Naive thymus-derived CD4-positive, alpha-beta T cell (primary cell): ENCODE measurements at regions not wholly inside any gene's neighbourhood (a gene's known extent, or its start where the extent isn't known, plus 50 kb on each side); places are given as distances from the start of the nearest gene placed in this dataset.

Experiments used
- ATAC-seq: fragments of 150-1000 bp; cut with Tn5 transposase; 2 replicates; pipeline ENCODE4 v1.10.0; 2021; ENCODE audit warnings: mild to moderate bottlenecking, moderate library complexity
- CTCF ChIA-PET: fragments of 350-600 bp; sonication (Branson Sonifier 250); formaldehyde crosslinking; loops from one replicate; lab custom pipeline; 2021; ENCODE audit warnings: antibody characterized with exemption; lab: Charles Lee
- POLR2A ChIA-PET: fragments of 350-600 bp; sonication (Branson Sonifier 250); formaldehyde crosslinking; loops from one replicate; lab custom pipeline; 2021; ENCODE audit warnings: antibody characterized with exemption, inconsistent platforms; lab: Charles Lee
- DNase-seq, 9 donors: peaks; one replicate each; pipeline versions ENCODE4 v3.0.0 to v3.0.0-alpha.2; 2020 to 2022; ENCODE audit warnings: mixed read lengths in 1 of 9
- H3K27ac ChIP-seq: one replicate; pipeline ENCODE4 v1.7.0; 2013; ENCODE audit warnings: mild to moderate bottlenecking, low read depth, low read length, moderate library complexity
- H3K27me3 ChIP-seq, 2 donors: one replicate each; pipeline ENCODE4 v1.7.0; 2013; ENCODE audit warnings: low read length in 2 of 2, mild to moderate bottlenecking in 2 of 2, moderate library complexity in 2 of 2; ENCODE audit not compliant: control insufficient read depth in 2 of 2, insufficient read depth in 2 of 2
- H3K36me3 ChIP-seq, 3 experiments: 1 replicate in 2 of 3; 2 replicates in 1 of 3; pipeline ENCODE4 v1.7.0; 2013; ENCODE audit warnings: low read length in 3 of 3, mild to moderate bottlenecking in 3 of 3, moderate library complexity in 1 of 3; ENCODE audit not compliant: insufficient read depth in 3 of 3, control insufficient read depth in 2 of 3
- H3K4me1 ChIP-seq, 2 donors: one replicate each; pipeline ENCODE4 v1.7.0; 2013; ENCODE audit warnings: low read length in 2 of 2, mild to moderate bottlenecking in 2 of 2, moderate library complexity in 1 of 2; ENCODE audit not compliant: control insufficient read depth in 2 of 2, insufficient read depth in 2 of 2
- H3K4me3 ChIP-seq: 2 replicates; pipeline ENCODE4 v1.7.0; 2013; ENCODE audit warnings: mild to moderate bottlenecking, low read length
- H3K9me3 ChIP-seq, 3 experiments: 1 replicate in 2 of 3; 2 replicates in 1 of 3; pipeline ENCODE4 v1.7.0; 2013; ENCODE audit warnings: low read length in 3 of 3; ENCODE audit not compliant: control insufficient read depth in 2 of 3
- H3K27ac Mint-ChIP-seq, 9 donors: one replicate each; pipeline ENCODE4 v1.8.0; 2020 to 2022; ENCODE audit warnings: mixed read lengths in 9 of 9, mild to moderate bottlenecking in 8 of 9, moderate library complexity in 5 of 9, inconsistent platforms in 2 of 9
- H3K27me3 Mint-ChIP-seq, 5 donors: one replicate each; pipeline ENCODE4 v1.8.0; 2021 to 2022; ENCODE audit warnings: mixed read lengths in 5 of 5, mild to moderate bottlenecking in 1 of 5
- H3K36me3 Mint-ChIP-seq, 5 donors: one replicate each; pipeline ENCODE4 v1.8.0; 2020 to 2022; ENCODE audit warnings: mixed read lengths in 5 of 5, mild to moderate bottlenecking in 3 of 5, inconsistent platforms in 1 of 5
- H3K4me1 Mint-ChIP-seq, 7 donors: one replicate each; pipeline ENCODE4 v1.8.0; 2020 to 2022; ENCODE audit warnings: mixed read lengths in 7 of 7, mild to moderate bottlenecking in 3 of 7, inconsistent platforms in 1 of 7
- H3K4me3 Mint-ChIP-seq, 10 donors: one replicate each; pipeline ENCODE4 v1.8.0; 2020 to 2022; ENCODE audit warnings: mild to moderate bottlenecking in 10 of 10, mixed read lengths in 10 of 10, moderate library complexity in 6 of 10, inconsistent platforms in 2 of 10
- H3K9me3 Mint-ChIP-seq, 11 donors: one replicate each; pipeline ENCODE4 v1.8.0; 2020 to 2022; ENCODE audit warnings: mixed read lengths in 11 of 11, mild to moderate bottlenecking in 4 of 11, inconsistent platforms in 1 of 11, moderate library complexity in 1 of 11
- intact Hi-C, 2 donors: fragments of 100-400 bp; cut with micrococcal nuclease; formaldehyde crosslinking; loops; one replicate each; pipeline ENCODE4 v1.15.1; 2023

- Mint-ChIP-seq H3K36me3 (no peaks in the 10 kb centered on the region), H3K9me3 (peaks cover 0 to 10% (median 4%) of the 10 kb centered on the region in 11 donors), H3K4me1 (no peaks in the 10 kb centered on the region), H3K27ac (no peak overlapping the region), H3K27me3 (peaks cover 0 to 10% (median 0%) of the 10 kb centered on the region in 5 donors), H3K4me3 (no peak overlapping the region)
- POLR2A ChIA-PET: no interaction called here
- ATAC-seq: no peak
- H3K27me3 ChIP-seq: no peaks in the 10 kb centered on the region
- no peak overlapping the region for H3K4me3 ChIP-seq
- H3K36me3 ChIP-seq: no peaks in the 10 kb centered on the region
- no peaks in the 10 kb centered on the region for H3K4me1 ChIP-seq
- intact Hi-C loops: no loop called here
- CTCF ChIA-PET: no interaction called here
- H3K27ac ChIP-seq: no peak overlapping the region
- no peak for DNase-seq
- H3K9me3 ChIP-seq: no peaks in the 10 kb centered on the region
Measured at GRCh38 chr5:2529371-2530092, 221.9 kb downstream of the IRX2 start.

- intact Hi-C loops: no loop called here
- Histone ChIP-seq H3K36me3 (no peaks in the 10 kb centered on the region), H3K4me1 (no peaks in the 10 kb centered on the region), H3K9me3 (no peaks in the 10 kb centered on the region), H3K4me3 (no peak overlapping the region), H3K27me3 (no peaks in the 10 kb centered on the region), H3K27ac (no peak overlapping the region)
- peaks cover 0 to 15% (median 0%) of the 10 kb centered on the region in 5 donors for H3K27me3 Mint-ChIP-seq
- DNase-seq (no peak), ATAC-seq (peak; percentile 10)
- no peak overlapping the region for H3K27ac Mint-ChIP-seq
- POLR2A ChIA-PET: no interaction called here
- peaks cover 0 to 8% (median 3%) of the 10 kb centered on the region in 11 donors for H3K9me3 Mint-ChIP-seq
- no peaks in the 10 kb centered on the region for H3K36me3 Mint-ChIP-seq
- no peaks in the 10 kb centered on the region for H3K4me1 Mint-ChIP-seq
- CTCF ChIA-PET: no interaction called here
- H3K4me3 Mint-ChIP-seq: no peak overlapping the region
Measured at GRCh38 chr5:2525351-2525750, 226.1 kb downstream of the IRX2 start.

GRCh38 chr5:2524620-2525019 is 226.9 kb downstream of the IRX2 start:
- no peaks in the 10 kb centered on the region for H3K4me1 ChIP-seq
- intact Hi-C loops: no loop called here
- H3K27me3 ChIP-seq: no peaks in the 10 kb centered on the region
- no peaks in the 10 kb centered on the region for H3K9me3 ChIP-seq
- CTCF ChIA-PET: no interaction called here
- ATAC-seq: no peak
- Mint-ChIP-seq H3K36me3 (no peaks in the 10 kb centered on the region), H3K4me1 (no peaks in the 10 kb centered on the region), H3K27ac (no peak overlapping the region), H3K9me3 (peaks cover 0 to 8% (median 3%) of the 10 kb centered on the region in 11 donors), H3K4me3 (no peak overlapping the region), H3K27me3 (peaks cover 0 to 10% (median 0%) of the 10 kb centered on the region in 5 donors)
- no peak for DNase-seq
- H3K27ac ChIP-seq: no peak overlapping the region
- no peaks in the 10 kb centered on the region for H3K36me3 ChIP-seq
- H3K4me3 ChIP-seq: no peak overlapping the region
- POLR2A ChIA-PET: no interaction called here

- no peak for DNase-seq
- no peaks in the 10 kb centered on the region for H3K27me3 ChIP-seq
- H3K9me3 ChIP-seq: no peaks in the 10 kb centered on the region
- H3K36me3 ChIP-seq: no peaks in the 10 kb centered on the region
- H3K27ac ChIP-seq: no peak overlapping the region
- Mint-ChIP-seq H3K4me1 (no peaks in the 10 kb centered on the region), H3K9me3 (peaks cover 0 to 10% (median 1%) of the 10 kb centered on the region in 11 donors), H3K27ac (no peak overlapping the region), H3K27me3 (peaks cover 0 to 10% (median 3%) of the 10 kb centered on the region in 5 donors), H3K4me3 (no peak overlapping the region), H3K36me3 (no peaks in the 10 kb centered on the region)
- intact Hi-C loops: no loop called here
- ChIA-PET CTCF (no interaction called here), POLR2A (no interaction called here)
- no peaks in the 10 kb centered on the region for H3K4me1 ChIP-seq
- ATAC-seq: no peak
- H3K4me3 ChIP-seq: no peak overlapping the region
Measured at GRCh38 chr5:2523180-2523579, 228.3 kb downstream of the IRX2 start.

GRCh38 chr5:2522372-2522771 is 229.1 kb downstream of the IRX2 start:
- intact Hi-C loops: no loop called here
- Mint-ChIP-seq H3K9me3 (peaks cover 0 to 8% (median 0%) of the 10 kb centered on the region in 11 donors), H3K27ac (no peak overlapping the region), H3K36me3 (no peaks in the 10 kb centered on the region), H3K27me3 (peaks cover 0 to 10% (median 0%) of the 10 kb centered on the region in 5 donors), H3K4me1 (no peaks in the 10 kb centered on the region), H3K4me3 (no peak overlapping the region)
- Histone ChIP-seq H3K9me3 (no peaks in the 10 kb centered on the region), H3K4me3 (no peak overlapping the region), H3K4me1 (no peaks in the 10 kb centered on the region), H3K27ac (no peak overlapping the region), H3K27me3 (no peaks in the 10 kb centered on the region), H3K36me3 (no peaks in the 10 kb centered on the region)
- ATAC-seq (no peak), DNase-seq (no peak)
- POLR2A ChIA-PET: no interaction called here
- CTCF ChIA-PET: no interaction called here

GRCh38 chr5:2519153-2519552 is 232.3 kb downstream of the IRX2 start:
- Histone ChIP-seq H3K4me1 (no peaks in the 10 kb centered on the region), H3K27ac (no peak overlapping the region), H3K27me3 (no peaks in the 10 kb centered on the region), H3K9me3 (no peaks in the 10 kb centered on the region), H3K36me3 (no peaks in the 10 kb centered on the region), H3K4me3 (no peak overlapping the region)
- ATAC-seq: no peak
- ChIA-PET POLR2A (no interaction called here), CTCF (no interaction called here)
- Mint-ChIP-seq H3K27ac (no peak overlapping the region), H3K4me1 (no peaks in the 10 kb centered on the region), H3K27me3 (peaks cover 0 to 20% (median 0%) of the 10 kb centered on the region in 5 donors), H3K4me3 (no peak overlapping the region), H3K9me3 (peaks cover 0 to 5% (median 0%) of the 10 kb centered on the region in 11 donors), H3K36me3 (no peaks in the 10 kb centered on the region)
- no peak for DNase-seq
- intact Hi-C loops: no loop called here

GRCh38 chr5:2517451-2517850 is 234.0 kb downstream of the IRX2 start:
- H3K4me3 Mint-ChIP-seq: no peak overlapping the region
- intact Hi-C loops: no loop called here
- DNase-seq (no peak), ATAC-seq (no peak)
- Histone ChIP-seq H3K4me3 (no peak overlapping the region), H3K36me3 (no peaks in the 10 kb centered on the region), H3K9me3 (no peaks in the 10 kb centered on the region), H3K27me3 (no peaks in the 10 kb centered on the region), H3K27ac (no peak overlapping the region), H3K4me1 (no peaks in the 10 kb centered on the region)
- peaks cover 0 to 5% (median 0%) of the 10 kb centered on the region in 11 donors for H3K9me3 Mint-ChIP-seq
- H3K27ac Mint-ChIP-seq: no peak overlapping the region
- no peaks in the 10 kb centered on the region for H3K4me1 Mint-ChIP-seq
- POLR2A ChIA-PET: no interaction called here
- peaks cover 0 to 15% (median 0%) of the 10 kb centered on the region in 5 donors for H3K27me3 Mint-ChIP-seq
- CTCF ChIA-PET: no interaction called here
- H3K36me3 Mint-ChIP-seq: no peaks in the 10 kb centered on the region
